ENCODE measurements at regions not wholly inside any gene's neighbourhood (a gene's known extent, or its start where the extent isn't known, plus 50 kb on each side); places are given as distances from the start of the nearest gene placed in this dataset.

DNA sequence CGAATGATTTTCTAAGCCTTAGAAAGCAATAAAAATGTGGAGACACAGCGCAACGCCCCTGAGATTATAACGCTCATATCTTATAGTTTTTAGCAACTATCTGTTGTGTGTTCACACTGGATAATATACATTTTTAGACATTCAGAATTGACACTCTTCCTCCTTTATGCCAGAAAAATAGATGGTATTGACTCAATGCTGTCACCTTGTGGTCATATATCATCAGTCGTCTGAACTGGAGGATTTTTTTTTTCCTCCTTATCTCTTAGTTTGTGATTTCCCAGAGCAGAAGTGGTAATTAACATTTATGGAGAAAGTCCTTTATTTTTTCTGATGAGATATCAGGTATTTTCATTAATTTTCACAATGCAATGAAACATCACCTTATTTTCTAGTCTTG, 759.6 kb downstream of the RAB28 start:
- Mint-ChIP-seq H3K27ac (no peak overlapping the region), H3K36me3 (no peaks in the 10 kb centered on the region), H3K9me3 (no peaks in the 10 kb centered on the region), H3K4me1 (no peaks in the 10 kb centered on the region), H3K27me3 (peaks cover 5% of the 10 kb centered on the region), H3K4me3 (no peak overlapping the region)
- no peak for DNase-seq
- CTCF ChIA-PET = no interaction called here

- H3K9me3 Mint-ChIP-seq = no peaks in the 10 kb centered on the region
- H3K36me3 Mint-ChIP-seq = no peaks in the 10 kb centered on the region
- H3K4me3 Mint-ChIP-seq = no peak overlapping the region
- H3K27me3 Mint-ChIP-seq = peaks cover 5% of the 10 kb centered on the region
- CTCF ChIA-PET = no interaction called here
- DNase-seq = no peak
- no peaks in the 10 kb centered on the region for H3K4me1 Mint-ChIP-seq
- no peak overlapping the region for H3K27ac Mint-ChIP-seq
Measured at GRCh38 chr4:12723849-12724447, 760.2 kb downstream of the RAB28 start.

- Mint-ChIP-seq H3K27me3 (no peaks in the 10 kb centered on the region), H3K27ac (no peak overlapping the region), H3K9me3 (no peaks in the 10 kb centered on the region), H3K36me3 (no peaks in the 10 kb centered on the region), H3K4me1 (no peaks in the 10 kb centered on the region), H3K4me3 (no peak overlapping the region)
- CTCF ChIA-PET = no interaction called here
- no peak for DNase-seq
Measured at GRCh38 chr4:12716896-12717295, 767.2 kb downstream of the RAB28 start.

DNA sequence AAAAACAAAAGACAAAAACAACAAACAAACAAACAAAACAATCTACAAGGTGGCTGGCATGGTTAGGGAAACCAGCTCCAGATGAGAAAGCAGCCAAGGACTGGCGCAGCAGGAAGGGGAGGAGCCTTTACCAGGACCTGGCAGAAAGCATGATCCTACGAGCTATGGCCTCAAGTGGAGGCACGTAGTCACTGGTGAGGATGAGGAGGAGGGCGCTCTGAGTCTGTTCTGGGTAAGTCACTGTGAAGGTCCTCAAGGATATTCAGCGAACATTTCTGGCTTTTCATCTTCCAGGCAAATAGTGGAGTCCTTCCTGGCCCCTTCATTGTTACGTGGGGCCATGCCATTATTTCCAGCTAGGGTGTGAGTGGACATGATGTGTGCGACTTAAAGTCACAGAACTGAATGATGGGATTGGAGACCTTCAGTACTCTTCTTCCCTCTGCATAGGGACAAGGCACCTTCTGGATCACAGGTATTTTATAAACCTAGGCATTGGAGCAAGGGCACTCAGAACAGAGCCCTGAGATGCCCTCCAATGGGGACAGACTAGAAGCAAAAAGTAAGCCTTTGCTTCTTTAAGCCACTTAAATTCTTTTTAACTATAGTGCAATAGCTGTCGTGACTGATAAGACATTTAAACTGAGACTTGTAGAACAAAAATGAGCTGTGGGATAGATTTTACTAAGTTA, 771.3 kb downstream of the RAB28 start:
- Mint-ChIP-seq H3K36me3 (no peaks in the 10 kb centered on the region), H3K4me3 (no peak overlapping the region), H3K9me3 (no peaks in the 10 kb centered on the region), H3K27ac (no peak overlapping the region), H3K4me1 (no peaks in the 10 kb centered on the region), H3K27me3 (no peaks in the 10 kb centered on the region)
- no peak for DNase-seq
- CTCF ChIA-PET = no interaction called here

GRCh38 chr4:12707381-12708175, 776.6 kb downstream of the RAB28 start:
- Mint-ChIP-seq H3K27ac (no peak overlapping the region), H3K27me3 (no peaks in the 10 kb centered on the region), H3K4me1 (no peaks in the 10 kb centered on the region), H3K9me3 (no peaks in the 10 kb centered on the region), H3K4me3 (no peak overlapping the region), H3K36me3 (no peaks in the 10 kb centered on the region)
- CTCF ChIA-PET = no interaction called here
- no peak for DNase-seq

DNA sequence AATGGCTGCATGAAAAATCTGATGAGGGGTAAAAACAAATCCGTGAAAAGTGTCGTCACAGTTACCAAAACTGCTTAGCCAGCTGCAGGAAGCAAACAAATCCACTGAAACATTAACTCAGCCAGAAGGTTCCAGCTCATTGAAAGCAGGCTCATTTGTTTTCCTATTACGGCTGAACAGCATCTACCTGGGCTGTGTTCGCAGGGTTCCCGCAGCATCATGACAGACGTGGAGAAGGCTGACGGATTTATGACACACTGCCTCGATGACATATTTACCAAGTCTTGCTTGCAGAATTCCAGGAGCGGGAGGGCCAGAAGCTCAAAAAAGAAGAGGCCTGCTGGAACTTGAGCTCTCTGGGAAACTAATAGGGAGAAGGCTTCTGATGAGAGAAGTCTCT, 781.1 kb downstream of the RAB28 start:
- Mint-ChIP-seq H3K27ac (no peak overlapping the region), H3K27me3 (no peaks in the 10 kb centered on the region), H3K4me3 (no peak overlapping the region), H3K9me3 (no peaks in the 10 kb centered on the region), H3K4me1 (no peaks in the 10 kb centered on the region), H3K36me3 (no peaks in the 10 kb centered on the region)
- CTCF ChIA-PET = no interaction called here
- no peak for DNase-seq

DNA sequence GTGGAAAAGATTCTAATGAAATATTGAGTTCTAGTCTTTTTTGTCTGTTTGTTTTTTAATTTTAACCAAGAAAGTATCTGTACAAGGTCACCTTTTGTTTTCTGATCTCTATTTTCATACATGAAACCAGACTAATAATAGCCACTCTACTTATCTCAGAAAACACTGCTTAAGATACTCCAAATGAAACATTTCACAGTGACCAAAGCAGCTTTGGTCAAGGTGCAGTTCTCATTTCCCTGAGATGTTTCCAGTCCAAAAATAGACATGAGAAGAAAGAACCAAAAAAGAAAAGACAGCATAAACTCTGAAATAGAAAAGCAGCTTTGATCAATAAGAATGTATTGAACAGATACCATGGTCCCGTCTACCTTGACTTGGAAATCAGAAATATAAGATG, 782.8 kb downstream of the RAB28 start:
- Mint-ChIP-seq H3K27me3 (no peaks in the 10 kb centered on the region), H3K27ac (no peak overlapping the region), H3K4me3 (no peak overlapping the region), H3K36me3 (no peaks in the 10 kb centered on the region), H3K4me1 (no peaks in the 10 kb centered on the region), H3K9me3 (no peaks in the 10 kb centered on the region)
- CTCF ChIA-PET = no interaction called here
- DNase-seq = no peak

GRCh38 chr4:12697970-12698369, 786.2 kb downstream of the RAB28 start:
- Mint-ChIP-seq H3K27me3 (no peaks in the 10 kb centered on the region), H3K4me1 (no peaks in the 10 kb centered on the region), H3K4me3 (no peak overlapping the region), H3K27ac (no peak overlapping the region), H3K9me3 (no peaks in the 10 kb centered on the region), H3K36me3 (no peaks in the 10 kb centered on the region)
- no peak for DNase-seq
- CTCF ChIA-PET = no interaction called here

- H3K27ac Mint-ChIP-seq = no peak overlapping the region
- H3K4me3 Mint-ChIP-seq = no peak overlapping the region
- CTCF ChIA-PET = no interaction called here
Measured at GRCh38 chr4:12692815-12693214, 791.3 kb downstream of the RAB28 start.

GRCh38 chr4:12691168-12691567, 793.0 kb downstream of the RAB28 start:
- Mint-ChIP-seq H3K4me3 (no peak overlapping the region), H3K36me3 (no peaks in the 10 kb centered on the region), H3K27me3 (no peaks in the 10 kb centered on the region), H3K4me1 (no peaks in the 10 kb centered on the region), H3K9me3 (no peaks in the 10 kb centered on the region), H3K27ac (no peak overlapping the region)
- CTCF ChIA-PET = no interaction called here
- no peak for DNase-seq

More at GRCh38 chr4:12692815-12693214, 791.3 kb downstream of the RAB28 start:
- Mint-ChIP-seq H3K36me3 (no peaks in the 10 kb centered on the region), H3K9me3 (no peaks in the 10 kb centered on the region), H3K4me1 (no peaks in the 10 kb centered on the region), H3K27me3 (no peaks in the 10 kb centered on the region)
- DNase-seq = no peak

DNA sequence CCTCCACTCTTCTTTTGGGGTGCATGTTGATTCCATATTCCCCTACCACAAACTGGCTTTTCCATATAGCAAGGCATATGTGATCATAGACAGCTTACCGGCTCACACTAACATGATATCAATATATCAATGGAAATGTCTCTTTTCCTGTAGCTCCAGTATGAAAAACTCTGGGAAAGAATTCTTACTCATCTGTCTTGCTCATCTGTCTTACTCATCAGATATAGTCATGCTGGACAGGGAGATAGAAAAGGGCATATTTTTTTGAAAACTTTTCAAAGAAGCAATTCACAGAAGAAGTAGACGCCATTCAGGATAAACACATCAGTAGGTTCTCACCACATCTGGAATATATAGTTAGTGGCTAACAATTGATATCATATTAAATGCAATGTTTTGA, 794.7 kb downstream of the RAB28 start:
- H3K4me1 Mint-ChIP-seq = no peaks in the 10 kb centered on the region
- no peaks in the 10 kb centered on the region for H3K9me3 Mint-ChIP-seq
- H3K36me3 Mint-ChIP-seq = no peaks in the 10 kb centered on the region
- no peak overlapping the region for H3K4me3 Mint-ChIP-seq
- CTCF ChIA-PET = no interaction called here
- H3K27ac Mint-ChIP-seq = no peak overlapping the region
- H3K27me3 Mint-ChIP-seq = no peaks in the 10 kb centered on the region
- no peak for DNase-seq

- peaks cover 3% of the 10 kb centered on the region for H3K9me3 Mint-ChIP-seq
- H3K4me3 Mint-ChIP-seq = no peak overlapping the region
- H3K27me3 Mint-ChIP-seq = no peaks in the 10 kb centered on the region
- DNase-seq = no peak
- no peaks in the 10 kb centered on the region for H3K4me1 Mint-ChIP-seq
- no peak overlapping the region for H3K27ac Mint-ChIP-seq
- no peaks in the 10 kb centered on the region for H3K36me3 Mint-ChIP-seq
- CTCF ChIA-PET = no interaction called here
Measured at GRCh38 chr4:12679217-12679616, 804.9 kb downstream of the RAB28 start.

DNA sequence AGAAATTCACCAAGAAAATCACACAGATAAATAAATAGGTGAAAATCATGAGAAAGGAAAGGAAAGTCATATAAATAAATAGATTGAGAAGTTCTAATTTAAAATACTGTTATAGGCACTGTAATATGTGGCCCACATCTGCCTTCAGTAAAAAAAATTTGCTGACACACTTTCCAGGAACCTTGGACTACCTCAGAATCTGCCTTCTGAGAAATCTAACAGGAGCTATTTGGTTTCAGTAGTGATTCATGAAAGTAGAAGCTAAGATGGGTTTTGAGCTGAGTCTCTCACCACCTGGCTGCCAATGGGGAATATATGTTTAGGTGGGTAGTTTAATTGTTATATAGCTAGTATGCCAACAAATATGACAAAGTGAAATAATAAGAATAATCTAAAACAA, 810.0 kb downstream of the RAB28 start:
- H3K36me3 Mint-ChIP-seq = no peaks in the 10 kb centered on the region
- H3K4me1 Mint-ChIP-seq = no peaks in the 10 kb centered on the region
- DNase-seq = no peak
- no peak overlapping the region for H3K27ac Mint-ChIP-seq
- H3K4me3 Mint-ChIP-seq = no peak overlapping the region
- CTCF ChIA-PET = no interaction called here
- no peaks in the 10 kb centered on the region for H3K27me3 Mint-ChIP-seq
- H3K9me3 Mint-ChIP-seq = peaks cover 5% of the 10 kb centered on the region

- Mint-ChIP-seq H3K4me1 (no peaks in the 10 kb centered on the region), H3K36me3 (no peaks in the 10 kb centered on the region), H3K27ac (no peak overlapping the region), H3K4me3 (no peak overlapping the region), H3K27me3 (no peaks in the 10 kb centered on the region), H3K9me3 (peaks cover 5% of the 10 kb centered on the region)
- CTCF ChIA-PET = no interaction called here
- no peak for DNase-seq
Measured at GRCh38 chr4:12672303-12672702, 811.8 kb downstream of the RAB28 start.

- H3K36me3 Mint-ChIP-seq = no peaks in the 10 kb centered on the region
- H3K4me1 Mint-ChIP-seq = no peaks in the 10 kb centered on the region
- CTCF ChIA-PET = no interaction called here
- H3K27me3 Mint-ChIP-seq = no peaks in the 10 kb centered on the region
- no peak overlapping the region for H3K27ac Mint-ChIP-seq
- H3K4me3 Mint-ChIP-seq = no peak overlapping the region
- no peak for DNase-seq
- peaks cover 1% of the 10 kb centered on the region for H3K9me3 Mint-ChIP-seq
Measured at GRCh38 chr4:12658146-12658545, 826.0 kb downstream of the RAB28 start.

All from activated naive CD4-positive, alpha-beta T cell treated with anti-CD3 and anti-CD28 coated beads, Interleukin-2, amount 10 ng/mL, durations not matched to agents 7 days and 5 days (primary cell).